ENCODE measurements at regions not wholly inside any gene's neighbourhood (a gene's known extent, or its start where the extent isn't known, plus 50 kb on each side); places are given as distances from the start of the nearest gene placed in this dataset.
A peak's percentile ranks its signal among the peaks of the same experiment; 100 is the strongest.

GRCh38 chr9:14379280-14379679 lies 65.3 kb upstream of the NFIB start:
- no peaks in the 10 kb centered on the region for H3K36me3 Mint-ChIP-seq
- no peak overlapping the region for H3K27ac Mint-ChIP-seq
- H3K4me1 Mint-ChIP-seq, result peaks cover 0 to 6% (median 0%) of the 10 kb centered on the region in 3 donors
- H3K4me3 Mint-ChIP-seq, result no peak overlapping the region
- ATAC-seq (ENCODE audit: low read depth in 2 of 2) (no peak), DNase-seq (no peak)
- peaks cover 0 to 5% (median under 1%) of the 10 kb centered on the region in 7 donors for H3K9me3 Mint-ChIP-seq
- peaks cover 0 to 7% (median 3%) of the 10 kb centered on the region in 3 donors for H3K27me3 Mint-ChIP-seq

- Mint-ChIP-seq H3K9me3 (peaks cover 0 to 5% (median 0%) of the 10 kb centered on the region in 7 donors), H3K27me3 (peaks cover 8 to 12% (median 11%) of the 10 kb centered on the region in 3 donors), H3K4me3 (no peak overlapping the region), H3K4me1 (no peaks in the 10 kb centered on the region), H3K27ac (no peak overlapping the region), H3K36me3 (no peaks in the 10 kb centered on the region)
- no peak for ATAC-seq (ENCODE audit: low read depth in 2 of 2)
- no peak for DNase-seq
Observed at GRCh38 chr9:14373706-14374105, 59.8 kb upstream of the NFIB start.

GRCh38 chr9:14373336-14373666 lies 59.4 kb upstream of the NFIB start:
- DNase-seq, result no peak
- Mint-ChIP-seq H3K36me3 (no peaks in the 10 kb centered on the region), H3K4me3 (no peak overlapping the region), H3K4me1 (no peaks in the 10 kb centered on the region), H3K27ac (peak overlapping the region in 1 of 6 donors; percentile 1), H3K9me3 (peaks cover 0 to 5% (median 0%) of the 10 kb centered on the region in 7 donors), H3K27me3 (peaks cover 8 to 12% (median 11%) of the 10 kb centered on the region in 3 donors)
- ATAC-seq (ENCODE audit: low read depth in 2 of 2), result no peak

GRCh38 chr9:14372437-14373335 lies 58.7 kb upstream of the NFIB start:
- DNase-seq, result no peak
- no peak for ATAC-seq (ENCODE audit: low read depth in 2 of 2)
- no peaks in the 10 kb centered on the region for H3K36me3 Mint-ChIP-seq
- H3K4me3 Mint-ChIP-seq, result no peak overlapping the region
- peaks cover 0 to 7% (median 2%) of the 10 kb centered on the region in 7 donors for H3K9me3 Mint-ChIP-seq
- H3K4me1 Mint-ChIP-seq, result no peaks in the 10 kb centered on the region
- peaks cover 8 to 12% (median 11%) of the 10 kb centered on the region in 3 donors for H3K27me3 Mint-ChIP-seq
- no peak overlapping the region for H3K27ac Mint-ChIP-seq

GRCh38 chr9:14369011-14369410 lies 55.1 kb upstream of the NFIB start:
- Mint-ChIP-seq H3K9me3 (peaks cover 6 to 14% (median 7%) of the 10 kb centered on the region in 7 donors), H3K36me3 (peaks cover 0 to 8% of the 10 kb centered on the region in 2 donors)
- no peak for ATAC-seq (ENCODE audit: low read depth in 2 of 2)

GRCh38 chr9:14366076-14366475 lies 52.1 kb upstream of the NFIB start:
- H3K4me3 Mint-ChIP-seq, result no peak overlapping the region
- ATAC-seq (ENCODE audit: low read depth in 2 of 2) (no peak), DNase-seq (no peak)
- H3K9me3 Mint-ChIP-seq, result peaks cover 6 to 14% (median 7%) of the 10 kb centered on the region in 7 donors
- peaks cover 0 to 8% of the 10 kb centered on the region in 2 donors for H3K36me3 Mint-ChIP-seq
- peaks cover 8 to 14% (median 9%) of the 10 kb centered on the region in 3 donors for H3K27me3 Mint-ChIP-seq
- no peaks in the 10 kb centered on the region for H3K4me1 Mint-ChIP-seq
- H3K27ac Mint-ChIP-seq, result no peak overlapping the region

More at GRCh38 chr9:14369011-14369410, 55.1 kb upstream of the NFIB start:
- H3K27me3 Mint-ChIP-seq, result peaks cover 16 to 19% (median 19%) of the 10 kb centered on the region in 3 donors
- no peaks in the 10 kb centered on the region for H3K4me1 Mint-ChIP-seq
- H3K27ac Mint-ChIP-seq, result no peak overlapping the region
- no peak for DNase-seq
- no peak overlapping the region for H3K4me3 Mint-ChIP-seq

- Mint-ChIP-seq H3K9me3 (peaks cover 6 to 14% (median 7%) of the 10 kb centered on the region in 7 donors), H3K27me3 (peaks cover 8 to 10% (median 8%) of the 10 kb centered on the region in 3 donors), H3K27ac (no peak overlapping the region), H3K4me3 (no peak overlapping the region), H3K4me1 (no peaks in the 10 kb centered on the region), H3K36me3 (peaks cover 0 to 8% of the 10 kb centered on the region in 2 donors)
- ATAC-seq (ENCODE audit: low read depth in 2 of 2) (no peak), DNase-seq (no peak)
Observed at GRCh38 chr9:14365670-14366069, 51.7 kb upstream of the NFIB start.
